H1 (cell line): ENCODE measurements at regions not wholly inside any gene's neighbourhood (a gene's known extent, or its start where the extent isn't known, plus 50 kb on each side); places are given as distances from the start of the nearest gene placed in this dataset.

Experiments
- CBX8 ChIP-seq: fragments of 300-800, 300-1000 bp; sonication (generic); IDR thresholded peaks from 2 replicates; pipeline ENCODE4 v1.7.1; 2016; ENCODE audit warnings: low read depth, low read length, borderline replicate concordance
- CHD1 ChIP-seq: IDR thresholded peaks from 2 replicates; pipeline ENCODE4 v1.6.1; 2012; ENCODE audit warnings: low read depth, low read length, improper control_type of control experiment
- RBBP5 ChIP-seq: IDR thresholded peaks from 2 replicates; pipeline ENCODE4 v1.7.1; 2012; ENCODE audit warnings: low read depth, mild to moderate bottlenecking, inconsistent platforms, low read length, moderate library complexity, borderline replicate concordance
- RXRA ChIP-seq: IDR thresholded peaks from 2 replicates; pipeline ENCODE4 v1.6.1; 2011; ENCODE audit warnings: low read depth, mild to moderate bottlenecking, low read length, moderate library complexity; ENCODE audit not compliant: insufficient read depth
- TF ChIP-seq, protein P1 (sequence below): IDR thresholded peaks from 2 replicates; pipeline ENCODE4 v1.6.1; 2012; ENCODE audit warnings: inconsistent platforms

DNA sequence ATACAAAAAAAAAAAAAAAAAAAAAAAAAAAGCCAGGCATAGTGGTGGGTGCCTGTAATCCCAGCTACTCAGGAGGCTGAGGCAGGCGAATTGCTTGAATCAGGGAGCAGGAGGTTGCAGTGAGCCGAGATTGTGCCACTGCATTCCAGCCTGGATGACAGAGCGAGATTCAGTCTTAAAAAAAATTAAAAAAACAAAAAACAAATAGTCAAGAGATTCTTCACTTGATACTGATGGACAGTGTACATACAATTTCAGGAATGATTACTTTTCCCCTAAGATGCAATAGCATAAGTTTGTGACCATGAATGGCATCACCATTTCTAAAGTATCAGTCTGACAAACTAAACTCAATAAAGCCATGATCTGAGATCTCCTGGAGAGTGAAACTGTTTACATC is 60.8 kb upstream of the IVNS1ABP start (continued):
- TF ChIP-seq, protein P1, sequence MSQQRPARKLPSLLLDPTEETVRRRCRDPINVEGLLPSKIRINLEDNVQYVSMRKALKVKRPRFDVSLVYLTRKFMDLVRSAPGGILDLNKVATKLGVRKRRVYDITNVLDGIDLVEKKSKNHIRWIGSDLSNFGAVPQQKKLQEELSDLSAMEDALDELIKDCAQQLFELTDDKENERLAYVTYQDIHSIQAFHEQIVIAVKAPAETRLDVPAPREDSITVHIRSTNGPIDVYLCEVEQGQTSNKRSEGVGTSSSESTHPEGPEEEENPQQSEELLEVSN: no peak
- TF ChIP-seq RBBP5 (no peak), RXRA (no peak), CHD1 (no peak), CBX8 (no peak)
